ENCODE measurements at regions not wholly inside any gene's neighbourhood (a gene's known extent, or its start where the extent isn't known, plus 50 kb on each side); places are given as distances from the start of the nearest gene placed in this dataset.

DNA sequence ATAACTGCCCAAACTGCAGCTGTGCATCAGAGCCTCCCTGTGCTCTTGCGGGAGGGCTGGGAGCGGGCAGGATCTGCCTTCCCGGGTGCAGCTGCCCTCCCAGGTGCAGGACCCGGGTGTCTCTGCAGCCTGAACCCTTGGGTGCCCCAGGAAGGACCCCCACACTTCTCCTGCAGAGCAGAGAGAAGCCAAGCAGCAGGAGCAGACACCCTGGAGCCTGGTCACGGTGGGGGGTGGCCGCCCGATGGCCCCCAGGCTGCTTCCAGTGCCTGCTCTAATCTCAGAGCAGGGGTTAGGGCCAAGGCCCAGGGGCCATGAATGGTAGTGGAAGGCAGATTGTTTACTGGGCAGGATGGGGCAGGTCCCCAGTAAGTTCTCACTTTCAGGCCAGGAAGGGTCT is 83.0 kb downstream of the RHOU start:
- Mint-ChIP-seq H3K36me3 (no peaks in the 10 kb centered on the region), H3K27me3 (no peaks in the 10 kb centered on the region), H3K9me3 (peaks cover 7% of the 10 kb centered on the region), H3K4me1 (ENCODE audit: unreplicated experiment) (peaks cover 17% of the 10 kb centered on the region), H3K27ac (no peak overlapping the region), H3K4me3 (no peak overlapping the region)
- no peak for DNase-seq (ENCODE audit: extremely low spot score, unreplicated experiment)
- TF ChIP-seq, protein P1, sequence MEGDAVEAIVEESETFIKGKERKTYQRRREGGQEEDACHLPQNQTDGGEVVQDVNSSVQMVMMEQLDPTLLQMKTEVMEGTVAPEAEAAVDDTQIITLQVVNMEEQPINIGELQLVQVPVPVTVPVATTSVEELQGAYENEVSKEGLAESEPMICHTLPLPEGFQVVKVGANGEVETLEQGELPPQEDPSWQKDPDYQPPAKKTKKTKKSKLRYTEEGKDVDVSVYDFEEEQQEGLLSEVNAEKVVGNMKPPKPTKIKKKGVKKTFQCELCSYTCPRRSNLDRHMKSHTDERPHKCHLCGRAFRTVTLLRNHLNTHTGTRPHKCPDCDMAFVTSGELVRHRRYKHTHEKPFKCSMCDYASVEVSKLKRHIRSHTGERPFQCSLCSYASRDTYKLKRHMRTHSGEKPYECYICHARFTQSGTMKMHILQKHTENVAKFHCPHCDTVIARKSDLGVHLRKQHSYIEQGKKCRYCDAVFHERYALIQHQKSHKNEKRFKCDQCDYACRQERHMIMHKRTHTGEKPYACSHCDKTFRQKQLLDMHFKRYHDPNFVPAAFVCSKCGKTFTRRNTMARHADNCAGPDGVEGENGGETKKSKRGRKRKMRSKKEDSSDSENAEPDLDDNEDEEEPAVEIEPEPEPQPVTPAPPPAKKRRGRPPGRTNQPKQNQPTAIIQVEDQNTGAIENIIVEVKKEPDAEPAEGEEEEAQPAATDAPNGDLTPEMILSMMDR (conservative IDR thresholded peaks at IDR 0.05) = no peak

DNA sequence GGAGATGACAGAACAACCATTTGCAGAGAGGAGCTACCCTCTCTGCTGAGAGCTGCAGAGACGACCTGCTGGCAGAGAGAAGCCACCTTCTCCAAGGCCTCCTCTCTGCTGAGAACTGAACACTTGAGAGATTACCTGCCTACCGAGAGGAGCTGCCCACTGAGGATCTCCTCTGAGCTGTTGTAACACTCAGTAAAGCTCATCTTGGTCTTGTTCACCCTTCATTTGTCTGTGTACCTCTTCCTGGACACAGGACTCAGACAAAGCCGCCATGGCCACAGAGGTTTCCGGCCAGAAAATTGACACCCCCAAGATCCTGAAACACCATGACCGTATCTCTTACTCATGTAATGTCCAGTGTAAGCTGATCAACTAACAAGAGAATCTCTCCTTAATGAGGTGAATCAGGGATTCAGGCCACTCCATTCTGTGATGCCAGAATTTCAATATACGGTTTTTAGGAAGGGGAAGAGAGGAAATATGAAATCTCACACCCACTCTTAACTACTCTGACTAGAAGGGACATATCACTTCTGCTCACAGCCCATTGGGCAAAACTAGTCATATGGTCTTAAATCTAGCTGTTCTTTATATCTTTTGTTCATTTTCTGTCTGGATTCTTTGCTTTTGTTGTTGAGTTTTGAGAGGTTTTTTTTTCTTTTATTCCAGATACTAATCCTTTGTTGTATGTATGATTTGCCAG is 83.8 kb downstream of the RHOU start:
- Mint-ChIP-seq H3K27ac (no peak overlapping the region), H3K9me3 (peaks cover 7% of the 10 kb centered on the region), H3K36me3 (no peaks in the 10 kb centered on the region), H3K4me1 (ENCODE audit: unreplicated experiment) (peaks cover 16% of the 10 kb centered on the region), H3K27me3 (no peaks in the 10 kb centered on the region), H3K4me3 (no peak overlapping the region)
- DNase-seq (ENCODE audit: extremely low spot score, unreplicated experiment) = no peak
- TF ChIP-seq, protein P1 (conservative IDR thresholded peaks at IDR 0.05) = no peak

DNA sequence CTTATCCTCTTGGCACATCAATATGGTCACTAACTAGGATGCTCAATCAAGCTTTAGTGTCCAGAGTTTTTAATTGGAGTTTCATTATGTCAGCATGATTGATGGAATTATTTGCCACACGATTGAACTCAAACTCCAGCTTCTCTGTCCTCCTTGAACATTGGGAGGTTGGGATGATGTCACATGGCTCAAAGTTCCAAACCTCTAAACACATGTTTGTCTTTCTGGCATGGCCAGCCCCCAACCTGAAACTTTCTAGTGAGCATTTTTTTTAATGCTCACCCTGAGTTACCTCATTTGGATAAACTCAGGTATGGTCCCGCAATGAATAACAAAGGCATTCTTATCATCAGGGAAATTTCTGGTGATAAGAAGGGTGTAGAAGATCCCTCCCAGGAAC is 86.0 kb downstream of the RHOU start:
- Mint-ChIP-seq H3K4me3 (no peak overlapping the region), H3K27ac (no peak overlapping the region), H3K27me3 (no peaks in the 10 kb centered on the region), H3K9me3 (no peaks in the 10 kb centered on the region), H3K4me1 (ENCODE audit: unreplicated experiment) (peaks cover 10% of the 10 kb centered on the region), H3K36me3 (no peaks in the 10 kb centered on the region)
- DNase-seq (ENCODE audit: extremely low spot score, unreplicated experiment) = no peak
- TF ChIP-seq, protein P1 (conservative IDR thresholded peaks at IDR 0.05) = no peak

DNA sequence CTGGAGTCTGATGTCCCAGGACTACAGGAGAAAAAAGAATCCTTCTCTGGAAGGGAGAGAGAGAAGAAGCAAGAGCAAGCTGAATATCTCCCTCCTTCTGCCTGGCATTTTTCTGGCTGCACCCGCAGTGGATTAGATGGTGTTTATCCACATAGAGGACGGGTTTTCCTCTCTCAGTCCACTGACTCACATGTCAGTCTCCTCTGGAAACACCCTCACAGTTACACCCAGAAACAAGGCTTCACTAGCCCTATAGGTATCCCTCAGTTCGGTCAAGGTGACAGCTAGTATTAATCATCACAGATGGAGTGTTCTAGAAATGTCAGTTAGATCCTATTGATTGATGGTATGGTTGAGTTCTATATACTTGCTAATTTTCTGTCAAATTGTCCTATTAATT is 87.9 kb downstream of the RHOU start:
- Mint-ChIP-seq H3K36me3 (no peaks in the 10 kb centered on the region), H3K9me3 (no peaks in the 10 kb centered on the region), H3K4me1 (ENCODE audit: unreplicated experiment) (peaks cover 16% of the 10 kb centered on the region), H3K27me3 (no peaks in the 10 kb centered on the region), H3K27ac (peak overlapping the region; percentile 2), H3K4me3 (no peak overlapping the region)
- TF ChIP-seq, protein P1 (conservative IDR thresholded peaks at IDR 0.05) = no peak
- no peak for DNase-seq (ENCODE audit: extremely low spot score, unreplicated experiment)

DNA sequence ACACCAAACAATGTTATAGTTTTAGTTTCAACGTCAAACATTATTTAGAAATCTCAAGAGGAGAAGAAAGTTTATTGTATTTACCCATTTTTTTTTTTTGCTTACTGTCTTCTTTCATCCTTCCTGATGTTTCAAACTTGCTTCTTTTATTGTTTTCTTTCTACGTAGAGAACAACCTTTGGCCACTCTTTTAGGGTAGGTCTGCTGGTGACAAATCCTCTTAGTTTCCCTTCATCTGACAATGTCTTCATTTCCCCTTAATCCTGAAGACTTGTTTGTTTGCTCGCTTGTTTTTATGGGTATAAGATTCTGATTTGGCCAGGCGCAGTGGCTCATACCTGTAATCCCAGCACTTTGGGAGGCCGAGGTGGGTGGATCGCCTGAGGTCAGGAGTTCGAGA is 89.1 kb downstream of the RHOU start:
- TF ChIP-seq, protein P1 (conservative IDR thresholded peaks at IDR 0.05) = no peak
- no peak overlapping the region for H3K4me3 Mint-ChIP-seq
- no peaks in the 10 kb centered on the region for H3K36me3 Mint-ChIP-seq
- H3K4me1 Mint-ChIP-seq (ENCODE audit: unreplicated experiment) = peaks cover 16% of the 10 kb centered on the region
- H3K27ac Mint-ChIP-seq = peak overlapping the region; percentile 16
- H3K9me3 Mint-ChIP-seq = no peaks in the 10 kb centered on the region
- H3K27me3 Mint-ChIP-seq = no peaks in the 10 kb centered on the region
- no peak for DNase-seq (ENCODE audit: extremely low spot score, unreplicated experiment)

Data from type B pancreatic cell (in vitro differentiated cells).